C4-2B (cell line): ENCODE measurements at regions not wholly inside any gene's neighbourhood (a gene's known extent, or its start where the extent isn't known, plus 50 kb on each side); places are given as distances from the start of the nearest gene placed in this dataset.

Experiments
- H3K27ac ChIP-seq: fragments of 450-650 bp; 2 replicates; pipeline ENCODE4 v1.5.1; 2017
- ZFX ChIP-seq: fragments of 450-650 bp; IDR thresholded peaks from 2 replicates; pipeline ENCODE4 v1.6.1; 2017
- TF ChIP-seq, protein P1 (sequence below): fragments of 450-650 bp; conservative IDR thresholded peaks from 2 replicates; pipeline ENCODE4 v1.5.1; 2017; ENCODE audit warnings: mild to moderate bottlenecking

GRCh38 chr9:89935115-89935514 lies 330.3 kb downstream of the GADD45G start:
- no peak for TF ChIP-seq ZFX
- TF ChIP-seq, protein P1, sequence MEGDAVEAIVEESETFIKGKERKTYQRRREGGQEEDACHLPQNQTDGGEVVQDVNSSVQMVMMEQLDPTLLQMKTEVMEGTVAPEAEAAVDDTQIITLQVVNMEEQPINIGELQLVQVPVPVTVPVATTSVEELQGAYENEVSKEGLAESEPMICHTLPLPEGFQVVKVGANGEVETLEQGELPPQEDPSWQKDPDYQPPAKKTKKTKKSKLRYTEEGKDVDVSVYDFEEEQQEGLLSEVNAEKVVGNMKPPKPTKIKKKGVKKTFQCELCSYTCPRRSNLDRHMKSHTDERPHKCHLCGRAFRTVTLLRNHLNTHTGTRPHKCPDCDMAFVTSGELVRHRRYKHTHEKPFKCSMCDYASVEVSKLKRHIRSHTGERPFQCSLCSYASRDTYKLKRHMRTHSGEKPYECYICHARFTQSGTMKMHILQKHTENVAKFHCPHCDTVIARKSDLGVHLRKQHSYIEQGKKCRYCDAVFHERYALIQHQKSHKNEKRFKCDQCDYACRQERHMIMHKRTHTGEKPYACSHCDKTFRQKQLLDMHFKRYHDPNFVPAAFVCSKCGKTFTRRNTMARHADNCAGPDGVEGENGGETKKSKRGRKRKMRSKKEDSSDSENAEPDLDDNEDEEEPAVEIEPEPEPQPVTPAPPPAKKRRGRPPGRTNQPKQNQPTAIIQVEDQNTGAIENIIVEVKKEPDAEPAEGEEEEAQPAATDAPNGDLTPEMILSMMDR: no peak
- no peak overlapping the region for H3K27ac ChIP-seq

GRCh38 chr9:89935801-89936200 lies 331.0 kb downstream of the GADD45G start:
- no peak overlapping the region for H3K27ac ChIP-seq
- no peak for TF ChIP-seq ZFX
- TF ChIP-seq, protein P1: no peak

DNA sequence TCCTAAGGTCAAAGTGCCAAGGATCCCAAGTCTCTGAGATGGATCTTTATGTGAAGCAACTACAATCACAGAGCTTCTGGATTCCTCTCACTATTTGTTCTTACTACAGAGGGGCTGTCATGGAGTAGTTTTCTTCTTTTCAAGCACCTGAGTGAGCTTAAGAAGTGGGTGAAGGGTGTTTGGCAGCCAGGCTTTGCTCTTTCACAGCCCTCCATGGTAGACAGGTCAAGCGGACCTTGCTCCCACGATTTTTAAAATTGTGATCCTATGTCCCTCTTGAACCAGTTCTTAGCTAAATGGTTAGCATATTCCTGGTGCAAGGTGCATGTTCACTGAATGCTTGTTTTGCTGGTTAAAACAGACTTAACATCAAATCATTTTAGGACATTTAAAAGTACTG lies 332.2 kb downstream of the GADD45G start:
- no peak for TF ChIP-seq ZFX
- TF ChIP-seq, protein P1: no peak
- no peak overlapping the region for H3K27ac ChIP-seq

- H3K27ac ChIP-seq: no peak overlapping the region
- TF ChIP-seq, protein P1: no peak
- no peak for TF ChIP-seq ZFX
Measured at GRCh38 chr9:89939181-89939580, 334.4 kb downstream of the GADD45G start.

- no peak for TF ChIP-seq ZFX
- TF ChIP-seq, protein P1: no peak
- no peak overlapping the region for H3K27ac ChIP-seq
Measured at GRCh38 chr9:89939626-89940292, 334.9 kb downstream of the GADD45G start.

DNA sequence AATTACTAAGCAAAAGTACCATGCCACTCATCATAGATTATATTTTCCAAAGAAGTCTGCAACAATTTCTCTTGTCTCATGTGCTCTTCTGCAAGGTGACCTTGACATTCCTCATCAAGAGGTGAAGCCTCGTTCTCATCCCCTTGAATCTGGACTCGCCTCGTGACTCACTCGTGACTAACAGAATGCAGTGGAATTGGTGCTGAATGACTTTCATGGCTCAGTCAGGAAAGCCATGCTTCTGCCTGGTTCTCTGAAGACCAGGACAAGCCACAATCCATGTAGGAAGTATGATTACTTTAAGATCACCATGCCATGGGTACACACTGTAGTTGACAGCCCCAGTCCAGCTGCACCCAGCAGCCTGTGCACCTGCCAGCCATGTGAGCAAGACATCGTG lies 335.8 kb downstream of the GADD45G start:
- no peak for TF ChIP-seq ZFX
- TF ChIP-seq, protein P1: no peak
- no peak overlapping the region for H3K27ac ChIP-seq

GRCh38 chr9:89941875-89942274 lies 337.1 kb downstream of the GADD45G start:
- no peak for TF ChIP-seq ZFX
- TF ChIP-seq, protein P1: no peak
- no peak overlapping the region for H3K27ac ChIP-seq
